Mucosa of descending colon (tissue), 3 donors: ENCODE measurements at regions not wholly inside any gene's neighbourhood (a gene's known extent, or its start where the extent isn't known, plus 50 kb on each side); places are given as distances from the start of the nearest gene placed in this dataset.
"Not testable (repeated sequence)": the region's sequence is repeated elsewhere in the genome, so short reads cannot be mapped to it uniquely, and the experiment has no call there.

Experiments
- ATAC-seq: fragments of 200-7000 bp; cut with Tn5 transposase; one replicate; pipeline ENCODE4 v1.9.1; 2020; ENCODE audit warnings: mild to moderate bottlenecking, moderate library complexity
- DNase-seq, 3 donors: peaks; one replicate each; pipeline ENCODE4 v3.0.0-alpha.2; 2020
- H3K36me3 ChIP-seq: fragments of 200-600 bp; one replicate; pipeline ENCODE4 v1.8.0; 2021; ENCODE audit warnings: low read depth, mild to moderate bottlenecking
- H3K4me1 ChIP-seq: fragments of 200-600 bp; one replicate; pipeline ENCODE4 v1.8.0; 2021; ENCODE audit warnings: low read depth, mild to moderate bottlenecking
- H3K4me3 ChIP-seq: fragments of 200-600 bp; one replicate; pipeline ENCODE4 v1.8.0; 2021; ENCODE audit warnings: mild to moderate bottlenecking
- H3K9me3 ChIP-seq: fragments of 200-600 bp; one replicate; pipeline ENCODE4 v1.8.0; 2021; ENCODE audit warnings: mild to moderate bottlenecking
- intact Hi-C, 2 donors: fragments of 100-400 bp; cut with DNase I in 1 of 2; cut with micrococcal nuclease in 1 of 2; formaldehyde crosslinking; loops; one replicate each; pipeline versions ENCODE4 v1.11.0 to v1.11.1; 2022; cut with DNase I, micrococcal nuclease
- TF ChIP-seq, protein P1 (sequence below): fragments of 200-600 bp; IDR thresholded peaks from one replicate; pipeline ENCODE4 v1.8.0; 2022; ENCODE audit warnings: antibody characterized with exemption, mild to moderate bottlenecking
- donor health status: DM: no; HTN: no; CAD: no; lungs with moderate emphysema.
- donor health status: DM: no; HTN: no; CAD: no.
- donor health status: DM: no; HTN: yes; CAD: no.

GRCh38 chr2:234794866-234795265 is 157.0 kb upstream of the SH3BP4 start:
- Histone ChIP-seq H3K9me3 (no peaks in the 10 kb centered on the region), H3K4me3 (no peak overlapping the region), H3K4me1 (no peaks in the 10 kb centered on the region), H3K36me3 (no peaks in the 10 kb centered on the region)
- TF ChIP-seq, protein P1, sequence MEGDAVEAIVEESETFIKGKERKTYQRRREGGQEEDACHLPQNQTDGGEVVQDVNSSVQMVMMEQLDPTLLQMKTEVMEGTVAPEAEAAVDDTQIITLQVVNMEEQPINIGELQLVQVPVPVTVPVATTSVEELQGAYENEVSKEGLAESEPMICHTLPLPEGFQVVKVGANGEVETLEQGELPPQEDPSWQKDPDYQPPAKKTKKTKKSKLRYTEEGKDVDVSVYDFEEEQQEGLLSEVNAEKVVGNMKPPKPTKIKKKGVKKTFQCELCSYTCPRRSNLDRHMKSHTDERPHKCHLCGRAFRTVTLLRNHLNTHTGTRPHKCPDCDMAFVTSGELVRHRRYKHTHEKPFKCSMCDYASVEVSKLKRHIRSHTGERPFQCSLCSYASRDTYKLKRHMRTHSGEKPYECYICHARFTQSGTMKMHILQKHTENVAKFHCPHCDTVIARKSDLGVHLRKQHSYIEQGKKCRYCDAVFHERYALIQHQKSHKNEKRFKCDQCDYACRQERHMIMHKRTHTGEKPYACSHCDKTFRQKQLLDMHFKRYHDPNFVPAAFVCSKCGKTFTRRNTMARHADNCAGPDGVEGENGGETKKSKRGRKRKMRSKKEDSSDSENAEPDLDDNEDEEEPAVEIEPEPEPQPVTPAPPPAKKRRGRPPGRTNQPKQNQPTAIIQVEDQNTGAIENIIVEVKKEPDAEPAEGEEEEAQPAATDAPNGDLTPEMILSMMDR, result no peak
- intact Hi-C loops, result no loop called here
- DNase-seq, result no peak
- ATAC-seq, result no peak

- no peak for ATAC-seq
- intact Hi-C loops, result no loop called here
- no peak for DNase-seq
- no peaks in the 10 kb centered on the region for H3K4me1 ChIP-seq
- H3K4me3 ChIP-seq, result no peak overlapping the region
- TF ChIP-seq, protein P1, result no peak
- H3K36me3 ChIP-seq, result no peaks in the 10 kb centered on the region
- no peaks in the 10 kb centered on the region for H3K9me3 ChIP-seq
Measured at GRCh38 chr2:234793212-234793785, 158.5 kb upstream of the SH3BP4 start.

- Histone ChIP-seq H3K4me3 (no peak overlapping the region), H3K9me3 (no peaks in the 10 kb centered on the region), H3K4me1 (no peaks in the 10 kb centered on the region), H3K36me3 (no peaks in the 10 kb centered on the region)
- ATAC-seq (no peak), DNase-seq (no peak)
- intact Hi-C loops, result no loop called here
- TF ChIP-seq, protein P1, result no peak
Measured at GRCh38 chr2:234792621-234793022, 159.2 kb upstream of the SH3BP4 start.

DNA sequence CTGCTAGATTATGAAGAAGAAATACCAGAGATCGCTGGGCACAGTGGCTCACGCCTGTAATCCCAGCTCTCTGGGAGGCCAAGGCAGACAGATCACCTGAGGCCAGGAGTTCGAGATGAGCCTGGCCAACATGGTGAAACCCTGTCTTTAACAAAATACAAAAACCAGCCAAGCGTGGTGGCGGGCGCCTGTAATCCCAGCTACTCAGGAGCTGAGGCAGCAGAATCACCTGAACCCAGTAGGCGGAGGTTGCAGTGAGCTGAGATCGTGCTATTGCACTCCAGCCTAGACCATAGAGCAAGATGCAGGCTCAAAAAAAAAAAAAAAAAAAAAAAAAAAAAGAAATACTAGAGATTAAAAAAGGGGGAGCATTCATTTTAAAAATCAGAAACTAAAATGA is 159.7 kb upstream of the SH3BP4 start:
- H3K9me3 ChIP-seq, H3K4me3 ChIP-seq, ATAC-seq, H3K36me3 ChIP-seq, H3K4me1 ChIP-seq, DNase-seq, intact Hi-C loops: not testable (repeated sequence)

GRCh38 chr2:234790380-234790779 is 161.4 kb upstream of the SH3BP4 start:
- Histone ChIP-seq H3K9me3 (no peaks in the 10 kb centered on the region), H3K4me1 (no peaks in the 10 kb centered on the region), H3K4me3 (no peak overlapping the region), H3K36me3 (no peaks in the 10 kb centered on the region)
- TF ChIP-seq, protein P1, result no peak
- intact Hi-C loops, result no loop called here
- no peak for ATAC-seq
- DNase-seq, result no peak

- no peak for ATAC-seq
- TF ChIP-seq, protein P1, result no peak
- no peaks in the 10 kb centered on the region for H3K9me3 ChIP-seq
Measured at GRCh38 chr2:234789556-234790325, 162.1 kb upstream of the SH3BP4 start.

More at GRCh38 chr2:234789556-234790325, 162.1 kb upstream of the SH3BP4 start:
- DNase-seq, result no peak
- Histone ChIP-seq H3K4me1 (no peaks in the 10 kb centered on the region), H3K4me3 (no peak overlapping the region), H3K36me3 (no peaks in the 10 kb centered on the region)
- intact Hi-C loops, result no loop called here
